Uterus (tissue), 3 donors: ENCODE measurements at regions not wholly inside any gene's neighbourhood (a gene's known extent, or its start where the extent isn't known, plus 50 kb on each side); places are given as distances from the start of the nearest gene placed in this dataset.

Experiments
- DNase-seq, 2 donors: peaks; one replicate each; pipeline ENCODE4 v3.0.0-alpha.2; 2019 to 2020
- H3K27ac ChIP-seq, 2 donors: fragments of 200-600 bp; sonication (generic); 1 replicate in 1 of 2; 2 replicates in 1 of 2; pipeline ENCODE4 v1.5.1; 2016 to 2018
- H3K27me3 ChIP-seq, 2 donors: fragments of 200-600 bp; sonication (generic); one replicate each; pipeline ENCODE4 v1.5.1; 2018 to 2019; ENCODE audit warnings: control low read depth in 1 of 2
- H3K36me3 ChIP-seq, 2 donors: fragments of 200-600 bp; sonication (generic); one replicate each; pipeline ENCODE4 v1.5.1; 2019; ENCODE audit warnings: control low read depth in 1 of 2
- H3K4me1 ChIP-seq, 2 donors: fragments of 200-600 bp; sonication (generic); one replicate each; pipeline ENCODE4 v1.5.1; 2018 to 2019; ENCODE audit warnings: control low read depth in 1 of 2
- H3K4me3 ChIP-seq, 2 donors: fragments of 200-600 bp; sonication (generic); 1 replicate in 1 of 2; 2 replicates in 1 of 2; pipeline ENCODE4 v1.5.1; 2018 to 2019; ENCODE audit warnings: mild to moderate bottlenecking in 1 of 2
- H3K9me3 ChIP-seq, 2 donors: fragments of 200-600 bp; sonication (generic); one replicate each; pipeline ENCODE4 v1.5.1; 2019; ENCODE audit warnings: control low read depth in 1 of 2
- CTCF ChIP-seq, 4 experiments: fragments of 200-600 bp in 2 of 4; fragments of 450-650 bp in 2 of 4; sonication (generic) in 2 of 4; IDR thresholded peaks; one replicate each; pipeline ENCODE4 v1.5.1; 2016 to 2019; ENCODE audit warnings: antibody characterized with exemption in 4 of 4, mild to moderate bottlenecking in 2 of 4, moderate library complexity in 1 of 4
- POLR2A ChIP-seq, 2 donors: fragments of 450-650 bp; IDR thresholded peaks; one replicate each; pipeline ENCODE4 v1.6.1; 2016; ENCODE audit warnings: antibody characterized with exemption in 2 of 2, mild to moderate bottlenecking in 1 of 2, moderate library complexity in 1 of 2
- intact Hi-C: fragments of 100-400 bp; cut with DNase I; formaldehyde crosslinking; loops from one replicate; pipeline ENCODE4 v1.15.1; 2023; ENCODE audit warnings: low total_unique reads
- donor health status: DM: yes; HTN: yes; CAD: no.

- no peak overlapping the region for H3K27ac ChIP-seq
- intact Hi-C loops: no loop called here
- H3K27me3 ChIP-seq: no peaks in the 10 kb centered on the region
- DNase-seq: no peak
- TF ChIP-seq POLR2A (IDR thresholded peaks at IDR 0.05): no peak
- no peak for TF ChIP-seq CTCF (IDR thresholded peaks at IDR 0.05)
- H3K4me3 ChIP-seq: no peak overlapping the region
- H3K36me3 ChIP-seq: no peaks in the 10 kb centered on the region
- H3K4me1 ChIP-seq: no peaks in the 10 kb centered on the region
- H3K9me3 ChIP-seq: no peaks in the 10 kb centered on the region
Observed at GRCh38 chr1:195608883-195609282, 999.4 kb downstream of the KCNT2 start.

- H3K27ac ChIP-seq: no peak overlapping the region
- H3K4me1 ChIP-seq: no peaks in the 10 kb centered on the region
- intact Hi-C loops: no loop called here
- no peak for TF ChIP-seq CTCF (IDR thresholded peaks at IDR 0.05)
- no peak for DNase-seq
- no peaks in the 10 kb centered on the region for H3K27me3 ChIP-seq
- no peaks in the 10 kb centered on the region for H3K36me3 ChIP-seq
- H3K9me3 ChIP-seq: no peaks in the 10 kb centered on the region
- H3K4me3 ChIP-seq: no peak overlapping the region
Observed at GRCh38 chr1:195606483-195606882, 1001.8 kb downstream of the KCNT2 start.

GRCh38 chr1:195604287-195604686 lies 1004.0 kb downstream of the KCNT2 start:
- Histone ChIP-seq H3K27ac (no peak overlapping the region), H3K36me3 (no peaks in the 10 kb centered on the region), H3K4me3 (no peak overlapping the region), H3K27me3 (no peaks in the 10 kb centered on the region), H3K4me1 (no peaks in the 10 kb centered on the region), H3K9me3 (no peaks in the 10 kb centered on the region)
- TF ChIP-seq POLR2A (IDR thresholded peaks at IDR 0.05) (no peak), CTCF (IDR thresholded peaks at IDR 0.05) (no peak)
- intact Hi-C loops: no loop called here
- DNase-seq: no peak

- H3K27me3 ChIP-seq: no peaks in the 10 kb centered on the region
- no peaks in the 10 kb centered on the region for H3K4me1 ChIP-seq
- DNase-seq: no peak
- H3K36me3 ChIP-seq: no peaks in the 10 kb centered on the region
- intact Hi-C loops: no loop called here
- H3K4me3 ChIP-seq: no peak overlapping the region
- TF ChIP-seq POLR2A (IDR thresholded peaks at IDR 0.05): no peak
- no peak for TF ChIP-seq CTCF (IDR thresholded peaks at IDR 0.05)
- no peak overlapping the region for H3K27ac ChIP-seq
- no peaks in the 10 kb centered on the region for H3K9me3 ChIP-seq
Observed at GRCh38 chr1:195597891-195598290, 1010.3 kb downstream of the KCNT2 start.

- no peaks in the 10 kb centered on the region for H3K27me3 ChIP-seq
- H3K4me3 ChIP-seq: no peak overlapping the region
- intact Hi-C loops: no loop called here
- no peak overlapping the region for H3K27ac ChIP-seq
- no peaks in the 10 kb centered on the region for H3K4me1 ChIP-seq
- no peaks in the 10 kb centered on the region for H3K36me3 ChIP-seq
- DNase-seq: no peak
- TF ChIP-seq POLR2A (IDR thresholded peaks at IDR 0.05): no peak
- no peak for TF ChIP-seq CTCF (IDR thresholded peaks at IDR 0.05)
- no peaks in the 10 kb centered on the region for H3K9me3 ChIP-seq
Observed at GRCh38 chr1:195594773-195595172, 1013.5 kb downstream of the KCNT2 start.
